HEK293 (cell line): ENCODE measurements at regions not wholly inside any gene's neighbourhood (a gene's known extent, or its start where the extent isn't known, plus 50 kb on each side); places are given as distances from the start of the nearest gene placed in this dataset.

Source experiments
- CTCF ChIA-PET: fragments of 350-600 bp; formaldehyde crosslinking; extraction: SDS; loops from one replicate; lab custom pipeline; 2021; ENCODE audit warnings: antibody characterized with exemption; lab: Yijun Ruan, JAX
- POLR2A ChIA-PET: fragments of 300-600 bp; formaldehyde crosslinking; extraction: SDS; loops from one replicate; lab custom pipeline; 2020; ENCODE audit warnings: antibody characterized with exemption, inconsistent platforms; lab: Yijun Ruan, JAX
- H3K27ac ChIP-seq: fragments of 200-500 bp; sonication (Bioruptor generic); 2 replicates; pipeline ENCODE4 v1.5.1; 2014; ENCODE audit warnings: low read depth, low read length, control low read depth, inconsistent platforms; ENCODE audit errors: extremely low read depth
- H3K36me3 ChIP-seq, 2 experiments: fragments of 200-500 bp in 1 of 2; sonication (Bioruptor generic) in 1 of 2; 1 replicate in 1 of 2; 2 replicates in 1 of 2; pipeline ENCODE4 v1.5.1; 2014 to 2017; ENCODE audit warnings: inconsistent platforms in 2 of 2, low read length in 2 of 2; ENCODE audit not compliant: control insufficient read depth in 2 of 2, insufficient read depth in 1 of 2
- H3K4me1 ChIP-seq: fragments of 200-500 bp; sonication (Bioruptor generic); 2 replicates; pipeline ENCODE4 v1.5.1; 2014; ENCODE audit warnings: mild to moderate bottlenecking, low read length, inconsistent platforms; ENCODE audit not compliant: control insufficient read depth, insufficient read depth
- H3K4me3 ChIP-seq: 2 replicates; pipeline ENCODE4 v1.5.1; 2011; ENCODE audit warnings: low read depth, mild to moderate bottlenecking, control low read depth, low read length, moderate library complexity
- H3K9me3 ChIP-seq: fragments of 200-500 bp; sonication (Bioruptor generic); 2 replicates; pipeline ENCODE4 v1.5.1; 2014; ENCODE audit warnings: low read depth, low read length, inconsistent platforms; ENCODE audit not compliant: control insufficient read depth, insufficient read depth
- KLF9 ChIP-seq: fragments of 450-650 bp; formaldehyde crosslinking; IDR thresholded peaks from 2 replicates; pipeline ENCODE4 v1.5.1; 2016; ENCODE audit warnings: missing biosample characterization, missing genetic modification characterization, low read depth
- MZF1 ChIP-seq: fragments of 450-650 bp; formaldehyde crosslinking; IDR thresholded peaks from 2 replicates; pipeline ENCODE4 v1.5.1; 2017; ENCODE audit warnings: missing biosample characterization, missing genetic modification characterization, borderline replicate concordance
- OVOL3 ChIP-seq: fragments of 450-650 bp; formaldehyde crosslinking; IDR thresholded peaks from 2 replicates; pipeline ENCODE4 v1.5.1; 2016; ENCODE audit warnings: missing biosample characterization, missing genetic modification characterization
- PRDM1 ChIP-seq: fragments of 450-650 bp; formaldehyde crosslinking; IDR thresholded peaks from 2 replicates; pipeline ENCODE4; 2016; ENCODE audit warnings: missing biosample characterization, missing genetic modification characterization
- REPIN1 ChIP-seq: fragments of 450-650 bp; formaldehyde crosslinking; IDR thresholded peaks from 2 replicates; pipeline ENCODE4 v1.5.1; 2017; ENCODE audit warnings: missing biosample characterization, missing genetic modification characterization, low read depth
- SETDB1 ChIP-seq: IDR thresholded peaks from one replicate; pipeline ENCODE4 v1.6.1; 2017; ENCODE audit warnings: mild to moderate bottlenecking, low read length, moderate library complexity, mixed read lengths; ENCODE audit not compliant: insufficient read length
- TCF7L2 ChIP-seq: IDR thresholded peaks from 2 replicates; pipeline ENCODE4 v1.6.1; 2011; ENCODE audit warnings: low read depth, mild to moderate bottlenecking, inconsistent platforms, low read length, moderate library complexity, borderline replicate concordance
- ZBTB1 ChIP-seq: fragments of 450-650 bp; formaldehyde crosslinking; IDR thresholded peaks from 2 replicates; pipeline ENCODE4 v1.5.1; 2016; ENCODE audit warnings: missing biosample characterization, missing genetic modification characterization
- ZBTB17 ChIP-seq: fragments of 450-650 bp; formaldehyde crosslinking; IDR thresholded peaks from 2 replicates; pipeline ENCODE4 v1.5.1; 2016; ENCODE audit warnings: missing biosample characterization, missing genetic modification characterization
- ZBTB20 ChIP-seq: fragments of 450-650 bp; formaldehyde crosslinking; IDR thresholded peaks from 2 replicates; pipeline ENCODE4 v1.5.1; 2016; ENCODE audit warnings: missing biosample characterization, missing genetic modification characterization
- ZBTB48 ChIP-seq: fragments of 450-650 bp; formaldehyde crosslinking; IDR thresholded peaks from 2 replicates; pipeline ENCODE4 v1.5.1; 2016; ENCODE audit warnings: missing biosample characterization, missing genetic modification characterization
- ZBTB7A ChIP-seq: fragments of 450-650 bp; formaldehyde crosslinking; IDR thresholded peaks from 2 replicates; pipeline ENCODE4 v1.5.1; 2016; ENCODE audit warnings: low read depth, missing biosample characterization, missing genetic modification characterization
- ZNF169 ChIP-seq: fragments of 450-650 bp; formaldehyde crosslinking; IDR thresholded peaks from 2 replicates; pipeline ENCODE4 v1.5.1; 2016; ENCODE audit warnings: missing biosample characterization, missing genetic modification characterization
- ZNF239 ChIP-seq: fragments of 450-650 bp; formaldehyde crosslinking; IDR thresholded peaks from 2 replicates; pipeline ENCODE4 v1.5.1; 2016; ENCODE audit warnings: missing biosample characterization, missing genetic modification characterization
- ZNF302 ChIP-seq: fragments of 450-650 bp; formaldehyde crosslinking; IDR thresholded peaks from 2 replicates; pipeline ENCODE4 v1.5.1; 2016; ENCODE audit warnings: missing biosample characterization, missing genetic modification characterization, low read depth
- ZNF311 ChIP-seq: fragments of 450-650 bp; formaldehyde crosslinking; IDR thresholded peaks from 2 replicates; pipeline ENCODE4 v1.5.1; 2017; ENCODE audit warnings: missing biosample characterization, missing genetic modification characterization, borderline replicate concordance
- ZNF341 ChIP-seq: fragments of 450-650 bp; formaldehyde crosslinking; IDR thresholded peaks from 2 replicates; pipeline ENCODE4; 2016; ENCODE audit warnings: low read depth, missing biosample characterization, missing genetic modification characterization
- ZNF394 ChIP-seq: fragments of 450-650 bp; formaldehyde crosslinking; IDR thresholded peaks from 2 replicates; pipeline ENCODE4 v1.5.1; 2016; ENCODE audit warnings: missing biosample characterization, missing genetic modification characterization, mild to moderate bottlenecking, moderate library complexity, borderline replicate concordance
- ZNF449 ChIP-seq: fragments of 450-650 bp; formaldehyde crosslinking; IDR thresholded peaks from 2 replicates; pipeline ENCODE4 v1.5.1; 2017; ENCODE audit warnings: missing biosample characterization, mild to moderate bottlenecking, missing genetic modification characterization, moderate library complexity
- ZNF513 ChIP-seq: fragments of 450-650 bp; IDR thresholded peaks from 2 replicates; pipeline ENCODE4 v1.5.1; 2018; ENCODE audit warnings: missing biosample characterization, missing genetic modification characterization
- ZNF530 ChIP-seq: fragments of 450-650 bp; formaldehyde crosslinking; IDR thresholded peaks from 2 replicates; pipeline ENCODE4 v1.5.1; 2016; ENCODE audit warnings: low read depth, missing biosample characterization, missing genetic modification characterization
- ZNF623 ChIP-seq: fragments of 450-650 bp; formaldehyde crosslinking; IDR thresholded peaks from 2 replicates; pipeline ENCODE4 v1.5.1; 2016; ENCODE audit warnings: missing biosample characterization, missing genetic modification characterization
- ZNF692 ChIP-seq: fragments of 450-650 bp; formaldehyde crosslinking; IDR thresholded peaks from 2 replicates; pipeline ENCODE4 v1.5.1; 2016; ENCODE audit warnings: missing biosample characterization, missing genetic modification characterization

DNA sequence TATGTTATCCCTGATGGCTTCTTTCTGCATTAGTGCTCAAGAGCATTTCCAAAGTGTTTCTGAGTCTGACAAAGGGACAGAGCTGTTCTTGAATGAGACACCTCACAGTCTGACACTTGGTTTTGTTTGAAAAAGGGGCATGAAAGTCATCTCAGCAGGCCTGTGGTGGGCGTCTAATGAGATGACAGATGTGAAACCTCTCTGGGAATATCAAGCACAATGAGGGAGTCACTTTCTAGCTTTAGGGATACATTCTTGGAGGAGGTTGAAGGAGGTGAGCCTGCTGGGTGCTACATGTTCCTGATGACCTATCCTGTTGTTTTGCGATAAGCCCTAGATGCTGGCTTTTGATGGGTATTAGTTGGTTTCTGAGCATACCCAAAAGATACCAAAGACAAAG lies 290.5 kb downstream of the NUAK1 start (continued):
- TF ChIP-seq ZBTB17 (tag by site-specific recombination), result no peak
- no peak for TF ChIP-seq OVOL3 (tag by site-specific recombination)
- no peak for TF ChIP-seq ZNF239 (tag by site-specific recombination)

DNA sequence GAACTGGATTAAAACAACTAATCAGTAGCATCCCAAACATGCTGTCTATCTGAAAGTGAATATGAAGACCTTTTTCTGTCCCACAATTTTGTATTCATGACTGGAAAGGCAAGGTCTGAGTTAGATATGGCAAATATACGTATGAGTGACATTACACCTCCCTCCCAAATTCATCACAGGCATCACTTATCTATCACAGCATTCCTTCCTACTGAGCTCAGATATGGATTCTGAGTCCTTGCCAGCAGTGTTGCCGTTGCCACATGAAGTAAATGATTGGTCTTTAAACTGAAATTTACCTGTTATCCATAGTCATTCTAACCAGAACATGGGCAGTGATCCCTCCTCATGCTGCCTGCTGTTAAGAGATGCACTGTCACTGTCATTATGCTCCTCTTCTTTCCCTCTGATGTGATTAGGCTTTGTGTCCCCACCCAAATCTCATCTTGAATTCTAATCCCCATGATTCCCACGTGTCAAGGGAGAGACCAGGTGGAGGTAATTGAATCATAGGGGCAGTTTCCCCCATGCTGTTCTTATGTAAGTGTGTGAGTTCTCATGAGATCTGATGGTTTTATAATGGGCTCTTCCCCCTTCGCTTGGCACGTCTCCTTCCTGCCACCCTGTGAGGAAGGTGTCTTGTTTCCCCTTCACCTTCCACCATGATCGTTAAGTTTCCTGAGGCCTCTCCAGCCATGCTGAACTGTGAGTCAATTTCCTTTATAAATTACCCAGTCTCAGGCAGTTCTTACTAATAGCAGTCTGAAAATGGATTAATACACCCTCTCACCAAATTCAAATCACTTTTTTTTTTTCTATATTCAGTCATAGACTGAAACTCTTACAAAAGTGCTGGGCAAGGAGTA lies 288.4 kb downstream of the NUAK1 start:
- Histone ChIP-seq H3K36me3 (no peaks in the 10 kb centered on the region), H3K27ac (no peak overlapping the region)
- TF ChIP-seq ZNF513 (tag by site-specific recombination) (no peak), TCF7L2 (no peak), REPIN1 (tag by site-specific recombination) (no peak), ZBTB20 (tag by site-specific recombination) (no peak)
- TF ChIP-seq, all 188 proteins: peak for 0
- ChIA-PET CTCF (no interaction called here), POLR2A (no interaction called here)
- H3K9me3 ChIP-seq, result no peaks in the 10 kb centered on the region
- no peaks in the 10 kb centered on the region for H3K4me1 ChIP-seq
- H3K4me3 ChIP-seq, result no peak overlapping the region

DNA sequence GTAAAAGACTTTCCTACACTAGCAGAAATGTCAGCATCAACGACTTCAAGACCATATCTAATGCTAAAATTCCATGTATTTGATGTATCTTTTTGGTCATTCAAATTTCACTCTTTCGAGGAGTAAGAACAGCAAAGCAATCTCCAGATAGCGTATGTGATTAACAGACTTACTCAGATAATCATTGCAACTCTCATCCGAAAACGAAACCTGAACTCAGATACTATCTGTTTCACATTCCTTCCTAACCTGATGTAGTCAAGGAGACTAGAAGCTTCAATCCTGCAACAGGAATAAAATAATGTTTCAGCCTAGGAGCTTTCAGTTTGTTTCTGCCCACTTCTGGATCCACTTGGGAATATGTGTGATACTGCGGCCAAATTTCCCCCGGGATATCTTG lies 286.3 kb downstream of the NUAK1 start:
- H3K27ac ChIP-seq, result no peak overlapping the region
- H3K4me3 ChIP-seq, result no peak overlapping the region
- POLR2A ChIA-PET, result no interaction called here
- no peaks in the 10 kb centered on the region for H3K9me3 ChIP-seq
- H3K36me3 ChIP-seq, result no peaks in the 10 kb centered on the region
- H3K4me1 ChIP-seq, result no peaks in the 10 kb centered on the region
- CTCF ChIA-PET, result interaction anchor here (0.7 kb wide), 1 partner anchor 52 kb away, joined by 3 read pairs; no protein-coding TSS in a partner anchor
- no peak for TF ChIP-seq SETDB1
- TF ChIP-seq ZNF311 (tag by site-specific recombination), result no peak
- no peak for TF ChIP-seq ZBTB1
- no peak for TF ChIP-seq ZNF302
- TF ChIP-seq ZNF341 (tag by site-specific recombination), result no peak
- TF ChIP-seq ZBTB48 (tag by site-specific recombination), result no peak
- no peak for TF ChIP-seq ZNF169
- no peak for TF ChIP-seq ZNF394 (tag by site-specific recombination)
- no peak for TF ChIP-seq ZNF692 (tag by site-specific recombination)
- no peak for TF ChIP-seq ZBTB7A
- no peak for TF ChIP-seq ZNF449 (tag by site-specific recombination)
- TF ChIP-seq MZF1 (tag by site-specific recombination), result no peak
- TF ChIP-seq PRDM1 (tag by site-specific recombination), result no peak
- no peak for TF ChIP-seq ZNF530 (tag by site-specific recombination)
- no peak for TF ChIP-seq KLF9 (tag by site-specific recombination)
- no peak for TF ChIP-seq ZNF623 (tag by site-specific recombination)
